ENCODE measurements at regions not wholly inside any gene's neighbourhood (a gene's known extent, or its start where the extent isn't known, plus 50 kb on each side); places are given as distances from the start of the nearest gene placed in this dataset.
A peak's percentile ranks its signal among the peaks of the same experiment; 100 is the strongest.
"Not testable (repeated sequence)": the region's sequence is repeated elsewhere in the genome, so short reads cannot be mapped to it uniquely, and the experiment has no call there.

- not testable (repeated sequence) for DNase-seq
These were observed 1673.2 kb upstream of the B3GALT2 start for GRCh38 chr1:194859481-194860154.

- not testable (repeated sequence) for DNase-seq
These were observed 1672.5 kb upstream of the B3GALT2 start for GRCh38 chr1:194858811-194859480.

GRCh38 chr1:194857413-194857812, 1671.0 kb upstream of the B3GALT2 start:
- no peak for DNase-seq

GRCh38 chr1:194848846-194849245, 1662.4 kb upstream of the B3GALT2 start:
- no peak for DNase-seq

- DNase-seq, result no peak
These were observed 1660.1 kb upstream of the B3GALT2 start for GRCh38 chr1:194846488-194846887.

GRCh38 chr1:194843077-194843476, 1656.7 kb upstream of the B3GALT2 start:
- DNase-seq, result no peak

GRCh38 chr1:194833111-194833510, 1646.7 kb upstream of the B3GALT2 start:
- DNase-seq, result no peak

- DNase-seq, result not testable (repeated sequence)
These were observed 1645.2 kb upstream of the B3GALT2 start for GRCh38 chr1:194831595-194831994.

- DNase-seq, result no peak
These were observed 1644.0 kb upstream of the B3GALT2 start for GRCh38 chr1:194830387-194830786.

- peak; percentile 61 for DNase-seq
These were observed 1643.1 kb upstream of the B3GALT2 start for GRCh38 chr1:194829492-194829891.

- DNase-seq, result no peak
These were observed 1639.0 kb upstream of the B3GALT2 start for GRCh38 chr1:194825382-194825781.

- DNase-seq, result no peak
These were observed 1634.7 kb upstream of the B3GALT2 start for GRCh38 chr1:194821091-194821490.

GRCh38 chr1:194818674-194819073, 1632.3 kb upstream of the B3GALT2 start:
- no peak for DNase-seq

GRCh38 chr1:194816859-194817258, 1630.4 kb upstream of the B3GALT2 start:
- DNase-seq, result no peak

GRCh38 chr1:194813096-194813495, 1626.7 kb upstream of the B3GALT2 start:
- DNase-seq, result no peak

- no peak for DNase-seq
These were observed 1623.3 kb upstream of the B3GALT2 start for GRCh38 chr1:194809665-194810064.

- DNase-seq, result no peak
These were observed 1622.8 kb upstream of the B3GALT2 start for GRCh38 chr1:194809215-194809614.

- DNase-seq, result no peak
These were observed 1621.3 kb upstream of the B3GALT2 start for GRCh38 chr1:194807530-194808220.

GRCh38 chr1:194802572-194802971, 1616.2 kb upstream of the B3GALT2 start:
- no peak for DNase-seq

GRCh38 chr1:194795917-194796593, 1609.6 kb upstream of the B3GALT2 start:
- DNase-seq, result no peak

- DNase-seq, result no peak
These were observed 1600.6 kb upstream of the B3GALT2 start for GRCh38 chr1:194787001-194787400.

- DNase-seq, result no peak
These were observed 1599.6 kb upstream of the B3GALT2 start for GRCh38 chr1:194786027-194786426.

- DNase-seq, result no peak
These were observed 1590.2 kb upstream of the B3GALT2 start for GRCh38 chr1:194776657-194777056.

All from EL (cell line).